ENCODE measurements at regions not wholly inside any gene's neighbourhood (a gene's known extent, or its start where the extent isn't known, plus 50 kb on each side); places are given as distances from the start of the nearest gene placed in this dataset.

- no peaks in the 10 kb centered on the region for H3K79me2 ChIP-seq (ENCODE audit: low read depth)
- H3F3A ChIP-seq (ENCODE audit: low read depth), result no peaks in the 10 kb centered on the region
- H3K9me3 ChIP-seq (ENCODE audit: low read depth), result no peaks in the 10 kb centered on the region
- no peak for DNase-seq (ENCODE audit: low spot score)
- H4K20me1 ChIP-seq (ENCODE audit: low read depth), result no peaks in the 10 kb centered on the region
- no peak overlapping the region for H3K27ac Mint-ChIP-seq
- H3K4me1 Mint-ChIP-seq, result peaks cover 53% of the 10 kb centered on the region
- no peaks in the 10 kb centered on the region for H3K36me3 ChIP-seq
- no peak overlapping the region for H3K9ac ChIP-seq
- H3K4me2 ChIP-seq, result no peak overlapping the region
- H2AFZ ChIP-seq (replicated peaks), result no peak overlapping the region
- H3K27ac ChIP-seq, result no peak overlapping the region
- no peak for TF ChIP-seq EZH2 (IDR thresholded peaks at IDR 0.05)
- no peak for TF ChIP-seq EZH2phosphoT487 (IDR thresholded peaks at IDR 0.05)
- TF ChIP-seq CTCF (IDR thresholded peaks at IDR 0.05), result no peak
- H3K4me3 Mint-ChIP-seq, result peak overlapping the region; percentile 19
- no peak overlapping the region for H3K4me3 ChIP-seq
- H3K27me3 Mint-ChIP-seq (ENCODE audit: insufficient read depth, low read depth), result peaks cover 11% of the 10 kb centered on the region
- no peaks in the 10 kb centered on the region for H3K36me3 Mint-ChIP-seq
- peaks cover 10% of the 10 kb centered on the region for H3K4me1 ChIP-seq
- no peaks in the 10 kb centered on the region for H3K27me3 ChIP-seq
- H3K9me3 Mint-ChIP-seq, result peaks cover 8% of the 10 kb centered on the region
These were observed 94.2 kb upstream of the COL5A1 start for GRCh38 chr9:134547161-134548100.

GRCh38 chr9:134548185-134548584 is 93.4 kb upstream of the COL5A1 start:
- no peaks in the 10 kb centered on the region for H3F3A ChIP-seq (ENCODE audit: low read depth)
- no peak overlapping the region for H3K9ac ChIP-seq
- no peak overlapping the region for H3K4me3 Mint-ChIP-seq
- H3K36me3 ChIP-seq, result no peaks in the 10 kb centered on the region
- peaks cover 10% of the 10 kb centered on the region for H3K4me1 ChIP-seq
- no peaks in the 10 kb centered on the region for H3K27me3 ChIP-seq
- no peak for DNase-seq (ENCODE audit: low spot score)
- TF ChIP-seq EZH2 (IDR thresholded peaks at IDR 0.05) (no peak), CTCF (IDR thresholded peaks at IDR 0.05) (no peak), EZH2phosphoT487 (IDR thresholded peaks at IDR 0.05) (no peak)
- H3K36me3 Mint-ChIP-seq, result no peaks in the 10 kb centered on the region
- peaks cover 8% of the 10 kb centered on the region for H3K9me3 Mint-ChIP-seq
- H3K4me3 ChIP-seq, result no peak overlapping the region
- H3K4me1 Mint-ChIP-seq, result peaks cover 53% of the 10 kb centered on the region
- H3K27ac Mint-ChIP-seq, result peak overlapping the region; percentile 63
- H3K79me2 ChIP-seq (ENCODE audit: low read depth), result no peaks in the 10 kb centered on the region
- H3K9me3 ChIP-seq (ENCODE audit: low read depth), result no peaks in the 10 kb centered on the region
- H3K27me3 Mint-ChIP-seq (ENCODE audit: insufficient read depth, low read depth), result peaks cover 11% of the 10 kb centered on the region
- no peaks in the 10 kb centered on the region for H4K20me1 ChIP-seq (ENCODE audit: low read depth)
- H2AFZ ChIP-seq (replicated peaks), result no peak overlapping the region
- no peak overlapping the region for H3K27ac ChIP-seq
- no peak overlapping the region for H3K4me2 ChIP-seq

- Mint-ChIP-seq H3K4me3 (no peak overlapping the region), H3K36me3 (no peaks in the 10 kb centered on the region), H3K27ac (no peak overlapping the region), H3K9me3 (peaks cover 6% of the 10 kb centered on the region), H3K4me1 (peaks cover 50% of the 10 kb centered on the region), H3K27me3 (ENCODE audit: insufficient read depth, low read depth) (peaks cover 9% of the 10 kb centered on the region)
- Histone ChIP-seq H2AFZ (replicated peaks) (no peak overlapping the region), H4K20me1 (ENCODE audit: low read depth) (no peaks in the 10 kb centered on the region), H3K27me3 (no peaks in the 10 kb centered on the region), H3K4me3 (no peak overlapping the region), H3K4me1 (peaks cover 10% of the 10 kb centered on the region), H3K4me2 (no peak overlapping the region), H3K79me2 (ENCODE audit: low read depth) (no peaks in the 10 kb centered on the region), H3K27ac (no peak overlapping the region), H3F3A (ENCODE audit: low read depth) (no peaks in the 10 kb centered on the region), H3K36me3 (no peaks in the 10 kb centered on the region), H3K9me3 (ENCODE audit: low read depth) (no peaks in the 10 kb centered on the region), H3K9ac (no peak overlapping the region)
- TF ChIP-seq CTCF (IDR thresholded peaks at IDR 0.05) (no peak), EZH2phosphoT487 (IDR thresholded peaks at IDR 0.05) (no peak), EZH2 (IDR thresholded peaks at IDR 0.05) (no peak)
- DNase-seq (ENCODE audit: low spot score), result no peak
These were observed 93.0 kb upstream of the COL5A1 start for GRCh38 chr9:134548618-134549017.
